Erythroblast (primary cell): ENCODE measurements at regions not wholly inside any gene's neighbourhood (a gene's known extent, or its start where the extent isn't known, plus 50 kb on each side); places are given as distances from the start of the nearest gene placed in this dataset.

ENCODE experiments used
- GATA1 ChIP-seq: IDR thresholded peaks from 2 replicates; pipeline ENCODE4 v1.6.1; 2011; ENCODE audit warnings: low read depth, mild to moderate bottlenecking, control low read depth, low read length, moderate library complexity
- POLR2A ChIP-seq: IDR thresholded peaks from 2 replicates; pipeline ENCODE4 v1.6.1; 2011; ENCODE audit warnings: mild to moderate bottlenecking, low read length

DNA sequence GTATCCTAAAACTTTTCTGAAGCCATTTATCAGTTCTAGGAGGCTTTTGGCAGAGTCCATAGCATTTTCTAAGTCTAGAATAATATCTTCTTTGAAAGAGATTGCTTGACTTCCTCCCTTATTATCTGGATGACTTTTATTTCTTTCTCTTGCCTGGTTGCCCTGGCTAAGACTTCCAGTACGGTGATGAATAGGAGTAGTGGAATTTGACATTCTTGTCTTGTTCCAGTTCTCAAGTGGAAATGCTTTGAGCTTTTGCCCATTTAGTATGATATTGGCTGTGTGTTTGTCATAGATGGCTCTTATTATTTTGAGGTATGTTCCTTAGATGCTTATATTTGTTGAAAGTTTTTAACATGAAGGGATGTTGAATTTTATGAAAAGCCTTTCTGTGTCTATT, 1647.9 kb downstream of the PLA2G4A start:
- TF ChIP-seq POLR2A (no peak), GATA1 (no peak)
